ENCODE measurements at regions not wholly inside any gene's neighbourhood (a gene's known extent, or its start where the extent isn't known, plus 50 kb on each side); places are given as distances from the start of the nearest gene placed in this dataset.

DNA sequence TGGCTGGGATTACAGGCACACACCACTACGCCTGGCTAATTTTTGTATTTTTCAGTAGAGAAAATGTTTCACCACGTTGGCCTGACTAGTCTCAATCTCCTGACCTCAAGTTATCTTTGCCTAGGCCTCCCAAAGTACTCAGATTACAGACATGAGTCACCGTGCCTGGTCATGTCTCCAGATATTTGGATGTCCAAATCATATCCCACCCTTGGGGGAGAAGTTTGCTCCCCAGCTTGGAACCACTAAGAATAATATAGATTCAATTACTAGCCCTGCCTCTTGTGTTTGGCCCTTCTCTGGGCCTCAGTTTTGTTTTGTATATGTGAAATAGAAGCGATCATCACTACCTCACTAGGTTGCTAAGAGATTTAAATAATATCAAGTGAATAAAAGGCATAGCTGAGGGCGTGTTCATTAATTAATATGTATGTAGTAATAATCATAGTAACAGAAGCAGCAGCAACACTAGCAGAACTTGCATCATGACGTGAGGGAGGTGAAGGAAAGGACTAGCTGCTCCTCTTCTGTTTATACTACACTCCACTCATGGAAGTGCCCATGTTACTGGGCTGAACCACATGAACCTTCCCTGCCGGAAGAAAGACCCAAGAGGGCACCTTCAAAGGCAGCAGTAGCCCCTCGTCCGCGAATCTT is 253.6 kb upstream of the XYLT1 start:
- no peak for DNase-seq

DNA sequence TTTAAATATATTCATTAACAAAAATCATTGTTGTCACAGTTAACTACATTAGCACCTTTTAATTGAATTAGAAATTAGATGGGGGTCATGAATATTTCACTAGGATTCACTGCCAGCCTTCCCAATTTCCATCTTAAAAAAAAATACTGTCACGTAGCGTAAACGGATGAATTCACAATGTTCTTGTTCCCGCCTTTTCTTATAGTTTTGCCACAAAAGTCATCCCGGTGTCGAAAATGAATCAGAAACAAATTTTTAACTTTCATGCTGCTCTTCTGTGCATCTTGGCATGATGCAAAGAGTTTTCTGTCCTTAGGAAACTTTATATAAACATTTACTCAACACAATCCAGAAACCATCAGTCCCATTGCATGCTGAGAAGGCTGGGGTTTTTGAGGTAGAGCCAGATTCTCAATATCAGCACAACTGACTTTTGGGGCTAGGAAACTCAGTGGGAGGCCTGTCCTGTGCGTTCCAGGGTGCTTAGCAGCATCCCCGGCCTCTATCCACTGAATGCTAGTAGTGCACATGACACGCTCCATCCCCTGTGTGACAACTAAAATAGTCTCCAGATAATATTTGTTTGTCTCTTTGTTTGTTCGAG is 252.9 kb upstream of the XYLT1 start:
- DNase-seq, result no peak

DNA sequence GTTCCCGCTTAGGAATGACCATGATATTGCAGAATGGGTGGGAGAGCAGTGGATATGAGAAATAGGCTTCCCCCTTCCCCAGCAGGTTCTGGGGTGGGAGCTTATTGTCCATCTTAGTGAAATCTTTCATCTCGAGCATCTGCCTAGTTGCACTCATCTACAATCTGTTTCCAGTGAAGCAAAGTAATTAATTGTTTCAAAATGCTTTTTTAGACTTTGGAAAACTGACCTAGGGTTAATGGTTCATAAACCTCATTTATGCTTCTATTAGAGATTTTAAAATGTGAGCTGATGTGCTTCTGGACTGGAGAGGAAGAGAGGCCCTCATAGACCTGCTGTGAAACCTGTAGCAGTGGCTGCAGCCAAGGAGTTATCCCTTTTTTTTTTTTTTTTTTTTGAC is 247.7 kb upstream of the XYLT1 start:
- no peak for DNase-seq

DNA sequence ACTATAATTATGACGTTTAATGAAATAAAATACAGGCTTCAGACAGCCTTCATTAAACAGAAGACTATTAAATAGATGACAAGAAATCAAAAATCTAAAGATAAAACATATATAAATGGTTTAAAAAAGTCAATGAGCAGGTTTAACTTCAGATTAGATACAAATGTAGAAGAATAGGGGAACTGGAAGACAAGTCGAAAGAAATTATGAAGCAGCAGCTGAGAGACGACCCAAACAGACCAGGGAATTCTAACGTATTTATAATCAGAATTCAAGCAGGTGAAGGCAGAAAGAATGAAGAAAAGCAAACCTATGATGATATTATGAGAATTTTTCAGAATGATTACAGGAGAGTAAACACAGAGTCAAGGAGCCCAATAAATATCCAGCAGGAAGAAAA is 235.1 kb upstream of the XYLT1 start:
- DNase-seq, result no peak

DNA sequence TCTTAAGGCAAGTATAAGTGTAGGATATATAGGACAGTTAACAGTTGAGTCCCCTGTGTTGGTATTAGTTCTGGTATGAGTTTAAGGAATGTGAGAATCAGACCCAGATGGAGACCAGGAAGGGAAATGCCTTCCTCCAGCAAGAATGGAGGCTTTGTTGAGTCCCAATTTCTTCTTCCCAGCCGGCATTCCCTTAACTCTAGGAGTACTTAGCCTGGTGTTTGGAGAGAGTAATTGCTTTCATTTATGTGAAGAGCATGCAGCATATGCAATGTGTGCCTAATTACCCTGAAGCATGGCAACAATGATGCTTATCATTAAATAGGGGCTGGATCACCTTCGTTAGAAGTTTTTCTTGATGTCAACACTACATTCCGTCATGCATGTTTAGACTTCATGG is 225.9 kb upstream of the XYLT1 start:
- DNase-seq, result no peak

DNA sequence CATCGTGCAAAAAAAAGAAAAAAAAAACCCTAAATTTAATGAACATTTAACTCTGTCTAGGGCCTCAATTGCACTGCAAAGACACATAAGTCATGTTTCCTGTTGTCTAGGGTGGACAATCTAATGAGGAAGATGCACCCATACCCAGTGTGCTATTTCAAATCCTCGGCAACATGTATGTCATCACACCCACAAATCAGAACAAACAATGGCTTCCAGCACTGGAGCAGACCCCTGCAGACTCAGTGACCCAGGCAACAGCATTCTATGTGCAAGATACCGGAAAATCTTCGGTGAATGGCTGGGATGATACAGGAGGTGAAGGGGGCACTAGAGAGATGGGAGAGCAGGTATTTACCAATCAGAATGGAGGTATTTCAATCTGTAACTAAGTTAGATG is 221.7 kb upstream of the XYLT1 start:
- DNase-seq, result no peak

DNA sequence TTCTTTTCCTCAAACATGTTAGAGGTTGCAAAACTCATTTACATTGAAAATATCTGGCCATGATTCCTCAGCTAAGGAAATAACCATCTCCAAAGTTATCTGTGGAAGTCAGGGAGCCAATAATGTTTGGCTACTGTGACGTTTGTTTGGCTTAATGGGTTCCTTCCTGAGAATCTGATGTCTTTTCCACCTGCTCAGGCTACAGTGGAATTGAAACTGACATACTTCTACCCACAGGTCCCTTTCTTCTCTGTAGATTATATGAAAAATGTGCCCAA is 221.1 kb upstream of the XYLT1 start:
- no peak for DNase-seq

DNA sequence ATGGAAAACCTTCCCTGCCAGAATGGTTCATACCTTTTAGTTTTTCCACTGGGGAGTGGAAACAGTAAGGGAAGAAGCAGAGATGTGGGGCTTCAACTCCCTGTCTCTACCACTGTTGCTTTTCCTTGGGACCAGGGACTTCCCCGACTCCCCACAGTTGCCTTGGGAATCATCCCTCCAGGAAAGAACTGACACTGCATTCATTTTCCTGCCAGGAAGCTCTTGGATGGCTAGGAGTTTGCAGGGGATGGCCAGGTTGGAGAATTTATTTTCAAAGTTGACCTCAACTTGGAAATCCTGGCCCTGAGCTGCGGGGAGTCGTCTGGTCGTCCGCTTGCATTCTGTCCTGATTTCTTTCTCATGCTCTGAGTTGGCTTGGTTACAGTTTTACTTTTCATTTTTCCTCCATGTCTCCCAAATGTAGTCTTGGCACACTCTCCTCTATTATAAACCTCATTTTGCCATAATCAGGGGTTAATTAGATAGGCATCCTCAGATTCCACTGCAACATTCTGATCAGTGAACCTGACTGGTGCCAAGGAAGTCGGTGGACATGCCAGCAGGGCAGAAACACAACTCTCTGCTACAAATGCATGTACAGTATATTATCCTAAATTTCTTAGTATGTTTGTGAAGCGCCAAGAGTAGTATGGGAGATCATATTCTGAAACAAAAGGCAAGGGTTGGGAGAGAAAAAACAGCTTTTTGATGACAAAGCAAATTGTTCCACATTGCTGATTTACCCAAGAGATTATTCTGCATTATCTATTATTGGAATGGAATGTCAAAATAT is 220.5 kb upstream of the XYLT1 start:
- DNase-seq, result no peak

DNA sequence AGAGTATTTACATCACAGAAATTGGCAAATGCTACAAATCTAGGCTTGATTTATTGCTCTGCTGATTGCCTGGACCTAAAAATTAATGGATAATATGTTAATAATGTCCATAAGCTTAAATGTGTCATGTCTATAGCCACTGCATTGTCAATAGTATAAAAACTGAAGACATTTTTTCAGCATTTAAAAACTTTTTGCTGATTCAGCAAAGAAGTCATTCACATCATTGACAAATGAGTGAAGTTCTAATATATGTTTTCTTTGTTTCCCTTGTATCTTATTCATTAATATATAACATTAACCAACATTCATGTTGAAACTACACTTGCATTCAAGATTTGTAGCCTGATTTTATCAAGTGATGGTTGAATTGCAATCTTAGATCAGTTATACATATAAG is 214.7 kb upstream of the XYLT1 start:
- no peak for DNase-seq

DNA sequence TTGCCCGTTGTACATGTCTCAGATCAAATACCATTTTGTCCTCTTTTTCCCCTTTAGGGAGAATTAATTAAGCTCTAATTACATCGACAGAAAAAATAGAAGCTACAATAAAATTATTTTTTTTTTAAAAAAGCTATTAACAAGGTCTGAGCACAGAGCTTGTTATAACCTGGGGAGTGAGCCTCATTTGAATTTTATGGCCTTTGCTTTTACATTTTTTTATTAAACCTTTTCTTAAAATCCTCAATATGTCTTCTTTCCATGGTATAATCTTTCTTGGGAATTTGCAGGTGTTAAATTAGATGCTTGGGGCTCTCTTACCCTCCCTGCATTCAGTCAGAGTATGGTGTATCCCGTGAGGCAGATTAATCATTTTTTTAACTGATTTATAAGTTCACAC is 212.5 kb upstream of the XYLT1 start:
- DNase-seq, result no peak

DNA sequence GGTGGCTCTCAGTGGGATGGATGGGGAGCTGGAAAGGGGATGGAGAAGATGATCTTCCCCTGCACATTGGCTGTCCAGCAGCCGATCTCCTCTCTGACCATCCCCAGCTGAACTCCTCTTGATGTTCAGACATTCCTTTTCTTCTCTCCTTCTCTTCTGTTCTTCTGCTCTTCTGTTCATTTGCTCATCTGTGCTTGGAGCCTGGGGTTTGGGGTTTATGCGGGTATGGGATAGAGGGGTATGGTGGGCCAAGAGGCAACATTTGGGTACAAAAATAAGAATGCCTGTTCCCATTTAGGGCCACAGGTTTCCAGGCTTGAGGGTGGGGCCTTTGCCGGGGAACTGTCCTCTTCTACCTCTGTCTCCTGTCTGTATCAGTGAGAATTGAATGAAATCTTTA is 205.4 kb upstream of the XYLT1 start:
- DNase-seq, result no peak

DNA sequence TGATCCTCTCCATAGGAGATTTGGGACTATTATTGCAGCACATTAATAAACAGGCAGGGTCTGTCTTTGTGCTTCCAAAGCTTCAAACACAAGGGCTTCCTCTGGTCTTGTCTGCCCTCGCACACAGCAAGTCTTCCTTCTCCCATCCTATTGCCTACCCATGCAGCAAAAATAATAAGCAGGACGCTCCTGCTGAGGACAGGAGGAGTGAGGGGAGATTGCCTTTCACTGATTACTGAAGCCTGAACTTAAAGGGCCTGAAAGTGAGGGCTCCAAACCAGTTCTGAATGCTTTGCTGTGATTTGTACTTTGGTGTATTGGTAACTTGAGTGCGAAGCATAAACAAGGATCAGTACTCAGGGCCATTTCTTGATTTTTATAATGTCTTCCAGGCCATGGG is 197.6 kb upstream of the XYLT1 start:
- DNase-seq, result no peak

DNA sequence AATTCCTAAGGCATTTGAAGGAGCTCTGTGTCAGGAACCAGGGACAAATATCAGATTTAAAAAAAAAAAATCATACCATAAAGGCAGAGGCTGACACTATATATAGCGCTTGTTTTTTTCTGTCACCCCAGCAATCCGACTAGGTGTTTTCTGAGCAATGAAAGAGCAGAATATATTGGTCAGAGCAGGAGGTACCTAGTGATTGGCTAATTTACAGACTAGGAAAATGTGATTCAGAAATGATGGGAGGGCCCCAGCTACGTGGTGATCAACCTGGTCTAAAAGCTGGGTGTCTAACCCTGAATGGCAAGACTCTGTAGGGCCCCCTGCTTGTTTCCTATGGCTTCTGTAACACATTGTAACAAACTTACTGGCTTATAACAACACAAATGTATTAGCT is 195.5 kb upstream of the XYLT1 start:
- no peak for DNase-seq

DNA sequence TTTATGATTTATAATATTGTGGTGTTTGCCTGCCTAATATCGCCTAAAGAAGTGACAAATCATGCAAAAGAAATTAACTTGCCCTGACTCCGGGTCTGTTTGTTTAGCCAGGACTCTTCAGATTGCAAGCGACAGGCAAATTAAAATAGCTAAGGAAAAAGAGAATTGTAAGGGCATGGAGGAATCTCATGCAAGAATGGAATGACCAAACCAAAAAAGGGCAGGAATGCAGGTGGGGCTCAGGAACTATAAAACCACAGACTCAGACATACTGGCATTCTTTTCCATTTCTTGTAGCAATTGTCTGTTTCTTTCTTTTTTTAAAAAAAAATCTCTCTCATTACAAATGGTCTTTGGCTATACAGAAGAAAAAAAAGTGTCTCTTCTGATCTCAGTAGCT is 188.1 kb upstream of the XYLT1 start:
- no peak for DNase-seq

DNA sequence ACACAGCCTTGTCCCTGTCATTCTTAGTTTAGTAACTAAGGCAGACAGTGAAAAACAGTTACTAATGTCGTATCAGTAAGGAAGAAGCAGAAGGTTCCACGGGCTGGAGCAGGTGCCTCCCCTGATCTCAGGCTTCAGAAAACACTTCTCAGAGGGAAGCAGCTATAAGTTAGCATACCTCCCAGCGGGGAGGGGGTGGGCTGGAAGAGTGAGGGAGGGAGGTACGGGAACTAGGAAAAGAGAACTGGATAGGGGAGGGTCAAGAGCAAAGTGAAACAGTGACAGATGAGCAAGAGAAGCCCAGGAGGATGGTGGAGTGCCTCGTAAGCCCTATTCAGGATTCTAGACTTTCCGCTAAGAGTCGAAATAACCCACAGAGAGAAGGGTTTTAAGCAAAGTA is 186.3 kb upstream of the XYLT1 start:
- DNase-seq, result no peak

DNA sequence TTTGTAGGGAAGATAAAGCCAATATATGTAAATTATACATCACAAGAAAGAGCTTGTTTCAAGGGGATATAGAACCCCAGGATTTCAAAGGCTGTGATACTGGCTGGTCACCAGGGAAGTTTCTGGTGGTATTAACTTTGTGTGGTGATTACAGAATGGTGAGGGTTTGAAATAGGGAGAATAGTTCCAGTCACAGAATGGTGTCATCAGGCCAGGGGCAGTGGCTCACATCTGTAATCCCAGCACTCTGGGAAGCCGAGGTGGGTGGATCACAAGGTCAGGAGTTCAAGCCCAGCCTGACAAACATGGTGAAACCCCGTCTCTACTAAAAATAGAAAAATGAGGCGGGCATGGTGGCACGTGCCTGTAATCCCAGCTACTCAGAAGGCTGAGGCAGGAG is 183.8 kb upstream of the XYLT1 start:
- no peak for DNase-seq

DNA sequence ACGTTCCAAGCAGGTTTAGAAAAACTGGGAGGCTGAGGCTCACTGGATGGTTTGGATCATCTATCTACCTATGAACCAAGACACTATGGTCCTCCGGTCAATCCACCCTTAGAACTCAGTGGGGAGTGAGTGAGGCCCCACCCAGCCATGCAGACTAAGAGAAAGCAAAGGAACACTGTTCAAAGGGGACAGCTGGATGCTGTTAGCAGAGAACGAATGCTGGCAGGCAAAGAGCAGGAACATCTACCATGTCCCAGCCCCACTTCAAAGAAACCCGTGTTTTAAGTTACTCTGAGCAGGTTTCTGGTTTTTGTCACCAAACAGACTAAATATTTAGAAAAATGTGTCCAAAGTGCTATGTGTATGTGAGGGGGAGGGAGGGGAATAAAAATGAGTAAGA is 183.4 kb upstream of the XYLT1 start:
- DNase-seq, result no peak

DNA sequence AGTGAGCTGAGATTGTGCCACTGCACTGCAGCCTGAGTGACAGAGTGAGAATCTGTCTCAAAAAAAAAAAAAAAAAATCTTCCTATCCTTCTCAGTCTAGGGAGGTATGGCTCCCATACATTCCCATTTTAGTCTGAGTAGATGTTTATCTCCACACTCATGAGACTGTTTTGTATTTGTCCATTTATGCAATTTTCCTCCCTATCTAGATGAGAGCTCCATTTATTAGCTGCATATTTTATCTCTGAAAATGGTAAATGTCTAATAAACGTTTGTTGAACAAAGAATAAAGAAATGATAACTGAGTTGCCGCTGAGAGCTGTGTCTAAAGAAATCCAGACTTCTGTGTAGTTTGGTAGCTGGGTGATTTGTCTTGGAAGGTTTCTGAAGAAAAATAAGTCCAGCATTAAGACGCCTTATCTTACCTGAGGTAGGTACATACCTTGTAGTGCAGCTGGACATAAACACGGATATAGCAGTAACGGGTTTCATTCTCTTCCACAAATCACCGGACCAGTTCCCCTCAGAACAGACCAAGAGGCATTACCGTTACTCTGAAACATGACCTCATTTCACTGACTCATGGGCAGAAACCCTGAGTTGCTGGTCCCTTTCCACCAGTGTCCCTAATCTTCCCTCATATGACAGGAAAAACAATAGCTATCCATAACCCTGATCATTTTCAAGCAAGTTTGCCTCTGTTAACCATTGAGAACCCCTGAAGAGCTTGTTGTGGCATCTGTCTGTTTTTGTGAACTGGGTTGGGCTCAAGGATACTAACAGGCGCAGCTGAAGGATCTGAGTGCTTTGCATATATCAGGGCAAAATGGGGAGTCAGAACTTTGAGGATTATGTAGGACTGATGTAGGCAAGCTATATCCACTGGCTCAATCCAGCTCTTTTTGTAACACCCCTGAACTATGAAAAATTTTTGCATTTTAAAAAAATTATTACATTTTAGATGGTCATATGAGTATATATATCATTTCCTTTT is 177.4 kb upstream of the XYLT1 start:
- DNase-seq, result no peak

DNA sequence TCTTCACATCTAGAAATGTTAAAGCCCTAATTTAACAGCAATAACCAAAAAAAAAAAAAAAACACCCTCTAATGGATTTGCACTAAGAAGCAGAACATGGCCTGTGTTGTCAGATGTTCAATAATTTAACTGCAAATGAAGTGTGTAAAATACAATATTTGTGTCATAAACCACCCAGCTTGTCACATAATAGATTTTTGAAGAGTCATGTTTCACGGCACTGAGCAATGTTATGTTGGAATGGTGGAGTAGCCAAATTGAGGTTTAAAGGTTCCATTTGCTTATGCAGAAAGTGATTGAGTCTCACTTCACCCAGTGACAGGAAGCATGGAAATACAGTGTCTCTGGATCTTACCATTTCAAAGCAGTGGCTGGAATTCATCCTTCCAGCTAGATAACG is 173.2 kb upstream of the XYLT1 start:
- DNase-seq, result no peak

DNA sequence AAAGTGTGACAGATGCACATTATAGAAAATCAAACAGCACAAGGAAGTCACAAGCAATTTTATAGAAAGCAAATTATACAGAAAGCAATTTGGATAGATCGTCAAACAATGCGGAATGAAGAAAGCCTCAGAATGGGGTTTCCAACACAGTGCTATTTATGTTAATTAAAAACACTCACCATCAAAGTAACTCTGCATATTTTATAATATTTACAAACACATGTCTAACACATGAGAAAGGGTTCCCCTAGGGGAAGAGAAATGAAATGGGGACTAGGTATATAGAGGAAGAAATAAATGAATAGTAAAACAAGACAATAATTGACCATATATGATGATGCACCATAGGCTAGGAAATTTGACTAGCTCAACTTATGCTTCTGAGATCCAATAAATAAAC is 171.2 kb upstream of the XYLT1 start:
- DNase-seq, result no peak

DNA sequence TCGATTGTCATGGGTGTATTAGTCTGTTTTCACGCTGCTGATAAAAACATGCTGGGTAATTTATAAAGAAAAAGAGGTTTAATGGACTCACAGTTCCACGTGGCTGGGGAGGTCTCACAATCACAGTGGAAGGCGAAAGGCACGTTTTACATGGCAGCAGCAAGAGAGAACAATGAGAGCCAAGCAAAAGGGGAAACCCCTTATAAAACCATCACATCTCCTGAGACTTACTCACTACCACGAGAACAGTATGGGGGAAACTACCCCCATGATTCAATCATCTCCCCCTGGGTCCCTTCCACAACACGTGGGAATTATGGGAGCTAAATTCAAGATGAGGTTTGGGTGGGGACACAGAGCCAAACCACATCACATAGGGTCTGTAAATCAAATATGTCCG is 167.4 kb upstream of the XYLT1 start:
- no peak for DNase-seq

DNA sequence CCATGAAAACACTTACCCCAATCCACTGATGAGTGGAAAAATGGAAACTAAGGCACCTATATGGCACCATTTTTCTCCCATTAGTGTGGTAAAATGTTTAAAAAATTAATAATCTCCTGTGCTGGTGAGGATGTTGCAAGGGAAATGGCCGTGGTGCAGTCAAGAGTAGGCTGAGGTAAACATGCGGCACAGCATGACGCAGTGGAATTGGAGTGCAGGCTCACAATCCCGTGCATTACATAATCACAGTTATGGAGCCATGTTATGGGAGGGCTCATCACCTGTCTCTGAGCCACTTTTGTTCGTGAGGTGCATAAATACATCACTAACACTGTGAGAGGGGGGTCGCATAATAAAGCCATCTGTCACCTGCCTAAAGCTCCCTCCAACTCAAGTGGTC is 164.4 kb upstream of the XYLT1 start:
- DNase-seq, result no peak

DNA sequence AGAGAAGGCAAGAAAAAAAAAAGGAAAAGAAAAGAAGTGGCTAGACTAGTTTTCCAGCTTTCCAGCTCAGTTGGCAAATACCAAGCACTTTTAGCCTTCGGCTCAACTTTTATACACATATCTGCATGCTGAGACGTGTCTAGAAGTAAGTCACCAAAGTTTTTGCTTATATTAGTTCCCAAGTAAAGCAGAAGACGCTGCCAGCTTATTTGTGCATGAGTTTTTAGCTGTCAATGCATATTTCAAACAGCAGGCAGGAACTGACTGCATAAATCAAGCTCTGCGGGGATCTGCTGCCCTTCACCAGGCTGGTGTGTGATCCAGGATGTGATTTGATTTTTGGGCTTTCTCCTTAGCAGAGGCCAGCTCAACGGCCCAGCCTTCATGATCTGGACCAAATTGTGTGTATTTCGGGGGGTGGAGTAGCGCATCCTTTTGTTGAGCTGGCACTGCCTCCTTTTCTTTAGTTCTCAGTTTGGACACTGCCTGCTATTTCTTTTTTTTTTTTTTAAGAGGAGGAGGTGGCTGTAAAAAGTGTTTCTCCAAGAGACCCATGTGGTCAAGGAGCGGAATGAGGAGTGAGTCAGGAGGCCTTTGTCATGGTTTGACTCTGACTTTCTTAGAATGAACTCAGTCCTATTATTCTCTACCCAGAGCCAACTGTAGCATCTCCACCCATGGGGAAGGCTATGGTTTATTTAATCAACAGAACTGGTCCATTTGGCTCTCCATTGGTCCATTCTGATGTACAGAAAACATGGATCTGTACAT is 162.6 kb upstream of the XYLT1 start:
- DNase-seq, result no peak
